Adrenal gland (tissue), 5 donors: ENCODE measurements at regions not wholly inside any gene's neighbourhood (a gene's known extent, or its start where the extent isn't known, plus 50 kb on each side); places are given as distances from the start of the nearest gene placed in this dataset.

Experiments used
- POLR2A ChIP-seq, 2 donors: fragments of 450-650 bp; IDR thresholded peaks; one replicate each; pipeline ENCODE4 v1.6.1; 2017; ENCODE audit warnings: antibody characterized with exemption in 2 of 2, mild to moderate bottlenecking in 2 of 2, moderate library complexity in 1 of 2
- TF ChIP-seq, protein P1 (sequence below), 6 experiments: fragments of 450-650 bp in 4 of 6; fragments of 200-600 bp in 2 of 6; sonication (generic) in 1 of 6; IDR thresholded peaks; 1 replicate in 5 of 6; 2 replicates in 1 of 6; pipeline versions ENCODE4 v1.5.1 to v1.8.0; 2016 to 2021; ENCODE audit warnings: antibody characterized with exemption in 6 of 6, mild to moderate bottlenecking in 2 of 6, moderate library complexity in 1 of 6
- donor health status: DM: no; HTN: no; CAD: no.

DNA sequence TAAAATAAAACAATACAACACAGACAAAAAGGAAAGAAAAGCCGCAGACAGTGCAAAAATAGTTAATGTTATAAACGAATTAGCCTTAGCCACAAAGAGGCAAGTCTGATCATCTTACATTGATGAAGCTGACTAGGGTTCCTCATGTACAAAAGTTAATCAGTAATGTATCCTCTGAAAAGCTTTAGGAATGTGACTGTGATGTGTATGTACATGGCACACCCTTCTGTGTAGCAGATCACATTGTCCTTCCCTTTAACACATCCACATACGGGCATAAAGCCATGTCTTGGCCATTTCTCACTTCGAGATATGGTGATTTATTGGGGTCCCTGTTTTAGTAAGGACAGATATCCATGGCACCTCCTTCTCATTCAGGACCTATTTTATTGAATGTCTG, 1327.5 kb upstream of the CDH8 start:
- TF ChIP-seq, protein P1, sequence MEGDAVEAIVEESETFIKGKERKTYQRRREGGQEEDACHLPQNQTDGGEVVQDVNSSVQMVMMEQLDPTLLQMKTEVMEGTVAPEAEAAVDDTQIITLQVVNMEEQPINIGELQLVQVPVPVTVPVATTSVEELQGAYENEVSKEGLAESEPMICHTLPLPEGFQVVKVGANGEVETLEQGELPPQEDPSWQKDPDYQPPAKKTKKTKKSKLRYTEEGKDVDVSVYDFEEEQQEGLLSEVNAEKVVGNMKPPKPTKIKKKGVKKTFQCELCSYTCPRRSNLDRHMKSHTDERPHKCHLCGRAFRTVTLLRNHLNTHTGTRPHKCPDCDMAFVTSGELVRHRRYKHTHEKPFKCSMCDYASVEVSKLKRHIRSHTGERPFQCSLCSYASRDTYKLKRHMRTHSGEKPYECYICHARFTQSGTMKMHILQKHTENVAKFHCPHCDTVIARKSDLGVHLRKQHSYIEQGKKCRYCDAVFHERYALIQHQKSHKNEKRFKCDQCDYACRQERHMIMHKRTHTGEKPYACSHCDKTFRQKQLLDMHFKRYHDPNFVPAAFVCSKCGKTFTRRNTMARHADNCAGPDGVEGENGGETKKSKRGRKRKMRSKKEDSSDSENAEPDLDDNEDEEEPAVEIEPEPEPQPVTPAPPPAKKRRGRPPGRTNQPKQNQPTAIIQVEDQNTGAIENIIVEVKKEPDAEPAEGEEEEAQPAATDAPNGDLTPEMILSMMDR (IDR thresholded peaks at IDR 0.05), result no peak
- TF ChIP-seq POLR2A (IDR thresholded peaks at IDR 0.05), result no peak
